GM21423 (cell line): ENCODE measurements at regions not wholly inside any gene's neighbourhood (a gene's known extent, or its start where the extent isn't known, plus 50 kb on each side); places are given as distances from the start of the nearest gene placed in this dataset.

Experiments
- ATAC-seq: cut with Tn5 transposase; IDR thresholded peaks from one replicate; pipeline ENCODE4 v1.9.1; 2021; ENCODE audit warnings: mild to moderate bottlenecking, moderate library complexity; ENCODE audit not compliant: unreplicated experiment

DNA sequence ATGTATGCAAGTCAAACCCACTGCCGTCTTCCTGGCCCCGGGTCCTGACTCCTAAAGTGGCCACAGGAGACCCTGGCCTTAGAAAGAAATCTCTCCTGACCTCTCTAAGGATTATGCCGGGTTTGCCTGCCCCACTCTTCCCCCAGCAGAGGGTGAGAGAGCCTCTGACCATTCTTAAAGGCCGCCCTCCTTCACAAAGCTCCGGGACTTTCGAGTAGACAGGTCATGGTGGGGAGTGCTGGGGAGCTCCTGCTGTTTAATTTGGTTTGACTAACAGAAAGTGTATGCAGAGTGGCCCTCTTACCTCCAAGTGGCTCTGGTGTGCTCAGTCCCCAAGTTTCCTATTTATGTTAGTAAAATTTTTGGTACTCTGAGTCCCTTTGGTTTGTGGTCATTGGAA is 111.8 kb downstream of the LRRC70 start:
- no peak for ATAC-seq

DNA sequence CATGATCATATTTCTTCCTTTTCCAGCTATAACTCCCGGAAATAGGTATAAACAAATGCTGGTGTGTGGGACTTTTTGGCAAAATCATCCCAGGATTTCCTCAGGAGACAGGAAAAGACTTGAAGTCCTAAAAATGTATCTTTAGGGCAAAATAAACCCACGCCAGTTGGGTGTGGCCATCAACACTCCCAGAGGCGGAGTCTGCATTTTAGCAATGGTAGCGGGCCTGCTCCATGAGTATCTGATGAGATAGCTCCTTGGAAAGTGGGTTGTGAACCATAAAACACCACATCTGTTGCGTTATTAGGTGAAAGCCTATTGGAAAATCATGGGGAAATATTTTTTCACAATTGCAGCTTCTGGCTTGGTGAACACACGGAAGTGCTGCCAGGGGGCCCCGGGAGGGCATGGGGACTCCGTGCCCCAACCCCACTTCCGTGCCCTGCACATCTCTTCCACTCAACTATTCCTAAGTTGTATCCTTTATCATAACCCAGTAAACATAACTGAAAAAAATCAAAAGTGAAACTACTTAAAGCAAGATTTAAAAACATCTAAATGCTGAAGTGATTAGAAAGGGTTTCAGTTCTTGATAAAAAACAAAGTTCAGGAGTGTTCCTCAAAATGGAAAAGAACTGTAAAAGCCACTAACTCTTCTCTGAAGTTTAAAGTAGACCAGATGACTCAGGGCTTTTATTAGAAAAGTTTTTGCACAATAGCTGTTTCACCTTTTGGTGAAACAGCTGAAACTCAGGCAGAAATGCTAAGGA is 111.2 kb downstream of the LRRC70 start:
- peak; percentile 43 for ATAC-seq

DNA sequence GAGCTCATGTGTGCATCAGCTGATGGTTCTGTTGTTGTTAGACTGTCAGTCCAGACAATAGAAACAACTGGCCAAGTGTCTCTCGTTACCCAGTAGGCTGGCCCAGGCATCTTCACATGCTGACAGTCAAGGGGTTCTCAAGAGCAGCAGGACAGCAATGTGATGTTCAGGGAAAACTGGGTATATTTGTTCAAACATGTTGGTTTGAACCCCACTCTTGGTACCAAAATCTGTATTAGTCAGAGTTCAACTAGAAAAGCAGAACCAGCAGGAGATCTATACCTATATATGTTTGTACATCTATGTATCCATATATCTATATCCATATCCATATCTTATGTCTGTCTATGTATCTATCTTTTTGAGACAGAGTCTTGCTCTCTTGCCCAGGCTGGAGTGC is 108.1 kb downstream of the LRRC70 start:
- ATAC-seq: no peak

DNA sequence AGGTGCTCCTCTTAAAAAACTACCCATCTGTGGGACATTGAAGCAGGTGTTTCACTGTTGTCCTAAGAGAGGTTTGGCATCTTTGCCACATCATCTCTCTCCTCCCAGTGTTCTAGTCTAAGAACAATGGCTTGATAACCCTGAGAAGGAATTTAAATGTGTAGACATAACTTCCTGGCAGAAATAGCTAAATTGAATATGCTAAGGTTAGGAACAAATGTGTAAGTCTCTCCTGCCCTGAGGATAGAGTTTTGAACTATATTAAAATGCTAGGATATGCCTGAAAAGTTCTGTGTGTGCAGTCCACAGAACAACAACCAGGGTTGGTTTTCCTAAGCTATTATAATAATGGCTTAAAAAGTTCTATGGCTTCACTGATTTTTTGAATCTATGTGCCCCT is 106.6 kb downstream of the LRRC70 start:
- no peak for ATAC-seq

DNA sequence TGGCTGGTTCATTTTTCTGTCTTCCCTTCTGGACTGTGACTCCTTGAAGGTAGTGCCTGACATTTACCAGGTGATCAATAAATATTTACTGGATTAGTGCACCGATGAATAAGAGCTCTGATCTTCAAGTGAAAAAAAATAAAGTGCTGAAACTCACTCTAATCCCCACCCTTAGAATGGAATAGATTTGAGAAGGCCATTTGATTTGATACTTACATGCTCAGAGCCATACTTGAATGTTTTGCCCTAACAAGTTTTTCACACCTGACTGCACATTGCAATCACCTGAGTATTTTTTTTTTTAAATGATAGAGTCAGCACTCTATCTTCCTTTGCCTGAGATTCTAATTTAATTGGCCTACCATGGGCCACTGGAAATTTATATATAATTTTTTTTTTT is 105.7 kb downstream of the LRRC70 start:
- ATAC-seq: no peak

DNA sequence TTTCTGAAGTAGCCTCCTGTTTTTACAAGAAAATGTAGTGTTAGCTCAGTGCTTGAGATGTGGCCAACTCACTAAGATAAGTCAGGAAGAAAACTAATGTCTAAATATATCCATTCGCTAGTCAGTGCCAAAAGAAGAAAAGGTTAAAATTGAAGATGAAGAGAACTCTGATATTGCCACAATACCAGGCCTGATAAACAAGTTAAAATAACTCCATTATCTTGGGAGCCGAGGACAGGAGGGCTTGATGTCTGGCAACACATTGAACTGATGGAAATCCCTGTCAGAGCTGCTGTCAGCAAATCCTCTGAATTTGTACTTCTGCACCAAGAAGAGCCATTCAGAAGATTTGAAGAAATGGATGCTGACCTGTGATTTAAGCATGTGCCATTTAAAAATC is 103.4 kb downstream of the LRRC70 start:
- ATAC-seq: no peak

DNA sequence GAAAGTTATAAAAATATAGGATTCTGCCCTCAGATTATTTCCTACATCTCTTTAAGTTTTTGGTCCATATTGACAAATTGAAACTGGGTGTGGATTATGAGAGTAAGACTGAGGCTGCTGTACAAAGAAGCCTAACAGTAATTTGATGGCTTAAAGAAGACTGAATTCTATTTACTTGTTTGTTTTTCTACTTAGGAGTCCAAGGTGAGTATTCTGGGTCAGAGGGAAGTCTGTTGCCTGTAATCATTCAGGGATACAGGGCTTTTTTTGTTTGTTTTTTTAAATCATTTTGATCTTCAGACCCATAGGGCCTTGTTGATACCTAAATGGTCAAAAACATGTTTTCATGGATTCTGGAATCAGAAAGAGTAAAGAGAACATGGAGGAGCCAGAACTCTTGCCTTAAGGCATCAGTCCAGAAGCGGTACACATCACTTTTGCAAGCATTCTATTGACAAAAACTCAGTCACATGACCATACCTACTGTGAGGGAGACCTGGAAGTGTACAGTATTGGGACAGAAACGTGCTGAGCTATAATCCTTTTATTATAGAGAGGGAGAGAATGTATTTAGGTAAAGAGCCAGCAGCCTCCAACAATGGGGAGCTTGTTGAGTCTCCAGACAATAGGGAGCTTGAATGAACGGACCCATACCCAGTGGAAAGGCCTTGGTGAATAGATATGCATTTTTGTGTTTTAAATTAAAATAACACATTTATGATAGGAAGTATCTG is 102.7 kb downstream of the LRRC70 start:
- ATAC-seq: no peak

DNA sequence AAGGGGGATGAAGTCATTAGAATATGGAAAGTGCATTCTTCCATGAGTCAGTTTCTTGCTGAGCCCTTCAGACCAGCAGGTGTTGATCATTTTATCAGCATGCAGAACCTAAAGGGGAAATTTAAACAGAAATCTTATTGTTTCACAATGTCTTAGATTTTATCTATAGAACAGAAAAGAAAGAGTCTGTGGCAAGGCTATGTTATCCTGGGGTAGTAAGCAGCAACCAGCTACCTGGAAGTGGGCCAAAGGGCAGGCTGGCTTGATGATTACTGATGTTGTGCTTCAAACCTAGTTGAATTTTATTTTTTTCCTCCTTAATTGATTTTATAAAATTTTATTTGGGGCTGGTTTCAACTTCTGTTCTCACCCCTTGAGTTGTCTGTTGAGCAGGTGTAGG is 101.5 kb downstream of the LRRC70 start:
- ATAC-seq: no peak
